Endothelial cell of umbilical vein (primary cell): ENCODE measurements at regions not wholly inside any gene's neighbourhood (a gene's known extent, or its start where the extent isn't known, plus 50 kb on each side); places are given as distances from the start of the nearest gene placed in this dataset.

Source experiments
- BruUV-seq: library from RNA; stranded (reverse); fragments of 400-500 nt; replicated peaks from 2 replicates; lab custom pipeline; 2021; lab: Mats Ljungman, UMichigan
- CTCF ChIA-PET: fragments of 300-600, 350-600 bp; sonication (Branson Sonifier 250); formaldehyde crosslinking; loops from one replicate; lab custom pipeline; 2021; ENCODE audit warnings: antibody characterized with exemption, inconsistent platforms; lab: Charles Lee
- POLR2A ChIA-PET: fragments of 300-600, 350-600 bp; sonication (Branson Sonifier 250); formaldehyde crosslinking; loops from one replicate; lab custom pipeline; 2021; ENCODE audit warnings: antibody characterized with exemption, inconsistent platforms; lab: Charles Lee
- DNase-seq: peaks from one replicate; pipeline ENCODE4 v3.0.0-alpha.2; 2011; ENCODE audit warnings: low read depth, low spot score
- FAIRE-seq: peaks from 2 replicates; lab custom pipeline; 2011; peaks lifted over from hg19 to GRCh38; lab: Jason Lieb, UNC
- H2AFZ ChIP-seq: 2 replicates; pipeline ENCODE4 v1.6.0; 2012; ENCODE audit warnings: low read depth, low read length, control low read depth, inconsistent platforms
- H3K27ac ChIP-seq: 2 replicates; pipeline ENCODE4 v1.5.1; 2011; ENCODE audit warnings: low read depth, mild to moderate bottlenecking, control low read depth, low read length, moderate library complexity; ENCODE audit not compliant: insufficient read depth
- H3K27me3 ChIP-seq, 2 experiments: 2 replicates each; pipeline versions ENCODE4 v1.6.0 to v1.6.1; 2011; ENCODE audit warnings: low read length in 2 of 2, mixed read lengths in 1 of 2; ENCODE audit not compliant: control insufficient read depth in 2 of 2, insufficient read depth in 2 of 2
- H3K36me3 ChIP-seq, 2 experiments: 2 replicates in 1 of 2; 3 replicates in 1 of 2; pipeline ENCODE4 v1.5.1; 2011; ENCODE audit warnings: low read length in 2 of 2, mild to moderate bottlenecking in 1 of 2, moderate library complexity in 1 of 2; ENCODE audit not compliant: control insufficient read depth in 2 of 2, insufficient read depth in 2 of 2; ENCODE audit errors: extremely low read depth in 1 of 2
- H3K4me1 ChIP-seq: 3 replicates; pipeline ENCODE4 v1.5.1; 2011; ENCODE audit warnings: mild to moderate bottlenecking, low read length; ENCODE audit not compliant: control insufficient read depth, insufficient read depth; ENCODE audit errors: extremely low read depth
- H3K4me2 ChIP-seq: 2 replicates; pipeline ENCODE4 v1.6.1; 2011; ENCODE audit warnings: low read length, control low read depth, mixed read lengths; ENCODE audit not compliant: insufficient read depth
- H3K4me3 ChIP-seq, 3 experiments: fragments of 200-600 bp in 1 of 3; sonication (generic), shearing (Covaris generic) in 1 of 3; replicated peaks in 1 of 3; 2 replicates each; pipeline ENCODE4 v1.5.1; 2011 to 2016; ENCODE audit warnings: control low read depth in 3 of 3, low read length in 3 of 3, mild to moderate bottlenecking in 2 of 3, inconsistent platforms in 1 of 3, low read depth in 1 of 3, moderate library complexity in 1 of 3; ENCODE audit not compliant: insufficient read depth in 1 of 3
- H3K79me2 ChIP-seq: 2 replicates; pipeline ENCODE4 v1.6.0; 2012; ENCODE audit warnings: low read length, inconsistent platforms; ENCODE audit not compliant: control insufficient read depth, insufficient read depth
- H3K9ac ChIP-seq: replicated peaks from 2 replicates; pipeline ENCODE3; 2011; ENCODE audit warnings: low read length, control low read depth; ENCODE audit not compliant: insufficient read depth; ENCODE audit errors: extremely low read depth
- H3K9me1 ChIP-seq: replicated peaks from 3 replicates; pipeline ENCODE4 v1.6.0; 2011; ENCODE audit warnings: mild to moderate bottlenecking, low read length; ENCODE audit not compliant: control insufficient read depth, insufficient read depth; ENCODE audit errors: extremely low read depth
- H3K9me3 ChIP-seq: replicated peaks from 2 replicates; pipeline ENCODE4 v1.5.1; 2012; ENCODE audit warnings: low read length, inconsistent platforms; ENCODE audit not compliant: control insufficient read depth, insufficient read depth
- H4K20me1 ChIP-seq: replicated peaks from 2 replicates; pipeline ENCODE3; 2011; ENCODE audit warnings: mild to moderate bottlenecking, low read length; ENCODE audit not compliant: control insufficient read depth, insufficient read depth; ENCODE audit errors: extremely low read depth
- EZH2 ChIP-seq: IDR thresholded peaks from 2 replicates; pipeline ENCODE4 v1.6.1; 2012; ENCODE audit warnings: borderline replicate concordance, low read depth, mild to moderate bottlenecking, moderate library complexity, low read length, inconsistent platforms; ENCODE audit not compliant: severe bottlenecking
- FOS ChIP-seq: IDR thresholded peaks from 2 replicates; pipeline ENCODE4 v1.6.1; 2011; ENCODE audit warnings: mild to moderate bottlenecking, low read length, moderate library complexity, borderline replicate concordance; ENCODE audit not compliant: insufficient read depth
- GATA2 ChIP-seq: IDR thresholded peaks from 2 replicates; pipeline ENCODE4 v1.7.0; 2011; ENCODE audit warnings: low read depth, mild to moderate bottlenecking, moderate library complexity, mixed read lengths, low read length; ENCODE audit not compliant: insufficient read length, insufficient read depth
- JUN ChIP-seq: IDR thresholded peaks from 2 replicates; pipeline ENCODE4 v1.6.1; 2011; ENCODE audit warnings: borderline replicate concordance, low read depth; ENCODE audit not compliant: insufficient read length, insufficient read depth
- MYC ChIP-seq: IDR thresholded peaks from one replicate; pipeline ENCODE4 v1.6.1; 2011; ENCODE audit warnings: mild to moderate bottlenecking, low read depth, low read length
- POLR2A ChIP-seq: IDR thresholded peaks from 2 replicates; pipeline ENCODE4 v1.6.1; 2012; ENCODE audit warnings: low read depth, mild to moderate bottlenecking, control low read depth, low read length
- POLR2AphosphoS5 ChIP-seq: IDR thresholded peaks from 2 replicates; pipeline ENCODE4 v1.6.1; 2012; ENCODE audit warnings: low read depth, mild to moderate bottlenecking, control low read depth, low read length, moderate library complexity; ENCODE audit not compliant: insufficient read depth
- dilution Hi-C: fragments of 300-500 bp; cut with MboI; formaldehyde crosslinking; loops from one replicate; pipeline ENCODE4 v1.15.0; 2019; ENCODE audit warnings: low sequenced_read_pairs; ENCODE audit not compliant: extremely low pct_ligation_motif_present
- intact Hi-C: fragments of 100-400 bp; cut with micrococcal nuclease; formaldehyde crosslinking; loops from one replicate; pipeline ENCODE4 v1.10.0; 2022
- TF ChIP-seq, protein P1 (sequence below): IDR thresholded peaks from 2 replicates; pipeline ENCODE4 v1.6.1; 2011; ENCODE audit not compliant: insufficient read depth, insufficient read length
- TF ChIP-seq, protein P2 (sequence below), 2 donors: IDR thresholded peaks; 1 replicate in 1 of 2; 2 replicates in 1 of 2; pipeline ENCODE4 v1.5.1; 2011; ENCODE audit warnings: low read length in 2 of 2, mild to moderate bottlenecking in 2 of 2, moderate library complexity in 2 of 2, control low read depth in 1 of 2, inconsistent platforms in 1 of 2, low read depth in 1 of 2; ENCODE audit not compliant: insufficient read depth in 1 of 2; ENCODE audit errors: extremely low read depth in 1 of 2

DNA sequence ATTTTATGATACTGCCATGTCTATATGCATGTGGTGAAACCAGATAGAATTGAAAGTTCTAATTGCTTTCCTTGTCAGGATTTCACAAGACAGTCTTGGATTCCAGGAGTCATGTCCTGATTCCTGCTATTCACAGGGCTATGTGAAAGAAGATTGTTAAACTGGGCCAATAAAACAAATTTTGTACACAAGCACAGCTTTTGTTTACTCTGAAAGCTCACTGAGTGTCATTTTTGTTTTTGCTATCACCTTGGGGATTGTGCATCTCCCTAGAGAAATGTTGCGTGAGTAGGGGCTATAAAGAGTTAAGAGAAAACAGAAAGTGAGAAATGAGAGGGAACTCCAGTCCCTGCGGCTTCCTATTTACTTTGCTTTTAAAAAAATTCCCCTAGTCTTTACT is 627.5 kb downstream of the PKHD1 start:
- Histone ChIP-seq H4K20me1 (no peaks in the 10 kb centered on the region), H3K4me3 (no peak overlapping the region), H3K79me2 (no peaks in the 10 kb centered on the region), H3K36me3 (no peaks in the 10 kb centered on the region), H3K9me3 (peaks cover 4% of the 10 kb centered on the region), H3K4me2 (no peak overlapping the region), H3K9me1 (no peaks in the 10 kb centered on the region), H3K27me3 (no peaks in the 10 kb centered on the region), H2AFZ (no peak overlapping the region), H3K27ac (no peak overlapping the region), H3K9ac (no peak overlapping the region), H3K4me1 (no peaks in the 10 kb centered on the region)
- BruUV-seq = no TSS peak
- POLR2A ChIA-PET = no interaction called here
- intact Hi-C loops = no loop called here
- FAIRE-seq (no peak), DNase-seq (no peak)
- no peak for TF ChIP-seq POLR2A
- TF ChIP-seq MYC = no peak
- TF ChIP-seq FOS = no peak
- TF ChIP-seq GATA2 = no peak
- TF ChIP-seq, protein P1, sequence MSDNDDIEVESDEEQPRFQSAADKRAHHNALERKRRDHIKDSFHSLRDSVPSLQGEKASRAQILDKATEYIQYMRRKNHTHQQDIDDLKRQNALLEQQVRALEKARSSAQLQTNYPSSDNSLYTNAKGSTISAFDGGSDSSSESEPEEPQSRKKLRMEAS = no peak
- TF ChIP-seq, protein P2, sequence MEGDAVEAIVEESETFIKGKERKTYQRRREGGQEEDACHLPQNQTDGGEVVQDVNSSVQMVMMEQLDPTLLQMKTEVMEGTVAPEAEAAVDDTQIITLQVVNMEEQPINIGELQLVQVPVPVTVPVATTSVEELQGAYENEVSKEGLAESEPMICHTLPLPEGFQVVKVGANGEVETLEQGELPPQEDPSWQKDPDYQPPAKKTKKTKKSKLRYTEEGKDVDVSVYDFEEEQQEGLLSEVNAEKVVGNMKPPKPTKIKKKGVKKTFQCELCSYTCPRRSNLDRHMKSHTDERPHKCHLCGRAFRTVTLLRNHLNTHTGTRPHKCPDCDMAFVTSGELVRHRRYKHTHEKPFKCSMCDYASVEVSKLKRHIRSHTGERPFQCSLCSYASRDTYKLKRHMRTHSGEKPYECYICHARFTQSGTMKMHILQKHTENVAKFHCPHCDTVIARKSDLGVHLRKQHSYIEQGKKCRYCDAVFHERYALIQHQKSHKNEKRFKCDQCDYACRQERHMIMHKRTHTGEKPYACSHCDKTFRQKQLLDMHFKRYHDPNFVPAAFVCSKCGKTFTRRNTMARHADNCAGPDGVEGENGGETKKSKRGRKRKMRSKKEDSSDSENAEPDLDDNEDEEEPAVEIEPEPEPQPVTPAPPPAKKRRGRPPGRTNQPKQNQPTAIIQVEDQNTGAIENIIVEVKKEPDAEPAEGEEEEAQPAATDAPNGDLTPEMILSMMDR (IDR thresholded peaks at IDR 0.05; ENCODE audit: extremely low read depth in 1 of 2, insufficient read depth in 1 of 2, low read depth in 1 of 2, low read length in 2 of 2) = no peak
- TF ChIP-seq POLR2AphosphoS5 = no peak
- no peak for TF ChIP-seq EZH2
- no peak for TF ChIP-seq JUN
- dilution Hi-C loops = no loop called here
- CTCF ChIA-PET = no interaction called here
